ENCODE measurements at regions not wholly inside any gene's neighbourhood (a gene's known extent, or its start where the extent isn't known, plus 50 kb on each side); places are given as distances from the start of the nearest gene placed in this dataset.
"Not testable (repeated sequence)": the region's sequence is repeated elsewhere in the genome, so short reads cannot be mapped to it uniquely, and the experiment has no call there.

- TF ChIP-seq CTCF, POLR2A (IDR thresholded peaks at IDR 0.05): not testable (repeated sequence)
Measured at GRCh38 chrY:3288063-3288462, 290.8 kb upstream of the TGIF2LY start.
